ENCODE measurements at regions not wholly inside any gene's neighbourhood (a gene's known extent, or its start where the extent isn't known, plus 50 kb on each side); places are given as distances from the start of the nearest gene placed in this dataset.

- WGBS (ENCODE audit: extremely low coverage, insufficient coverage, insufficient read length) = no CpG with 5 or more reads among the region's 4 CpGs
- H3K4ac ChIP-seq (ENCODE audit: low read depth, low read length) = no peak overlapping the region
- H2BK5ac ChIP-seq (ENCODE audit: low read depth, low read length, poor library complexity) = no peak overlapping the region
These were observed 93.2 kb upstream of the KCTD3 start for GRCh38 chr1:215473943-215474342.

GRCh38 chr1:215474940-215475339 lies 92.2 kb upstream of the KCTD3 start:
- no peak overlapping the region for H3K18ac ChIP-seq (ENCODE audit: low read length)
- no CpG with 5 or more reads among the region's 8 CpGs for WGBS (ENCODE audit: extremely low coverage, insufficient coverage, insufficient read length)
- no peaks in the 10 kb centered on the region for H3K27me3 ChIP-seq (ENCODE audit: insufficient read depth, low read length)
- peaks cover 5% of the 10 kb centered on the region for H3K9me3 ChIP-seq (ENCODE audit: insufficient read depth, low read depth, low read length)
- peak overlapping the region; percentile 26 for H3K9ac ChIP-seq (ENCODE audit: low read length)
- no peaks in the 10 kb centered on the region for H3K79me2 ChIP-seq (ENCODE audit: control insufficient read depth, insufficient read depth, low read length, poor library complexity)
- peak overlapping the region; percentile 54 for H3K4me3 ChIP-seq (ENCODE audit: low read depth, low read length)
- no peak overlapping the region for H3K23ac ChIP-seq (ENCODE audit: low read length)
- no peak overlapping the region for H2AFZ ChIP-seq (ENCODE audit: insufficient read depth, low read length, poor library complexity)
- no peak overlapping the region for H3K4me2 ChIP-seq (ENCODE audit: low read length)
- no peak for DNase-seq
- H3K14ac ChIP-seq (ENCODE audit: low read length) = no peak overlapping the region
- H2BK120ac ChIP-seq (ENCODE audit: insufficient read depth, low read length, poor library complexity) = no peak overlapping the region
- H3K36me3 ChIP-seq (ENCODE audit: control insufficient read depth in 1 of 2, insufficient read depth in 2 of 2, low read length in 2 of 2) = no peaks in the 10 kb centered on the region
- no peak overlapping the region for H2BK5ac ChIP-seq (ENCODE audit: low read depth, low read length, poor library complexity)
- no peak overlapping the region for H2BK12ac ChIP-seq (ENCODE audit: low read length)
- H4K8ac ChIP-seq (ENCODE audit: low read depth, low read length) = no peak overlapping the region
- no peak overlapping the region for H3K27ac ChIP-seq (ENCODE audit: low read depth, low read length)
- no peak overlapping the region for H4K12ac ChIP-seq (ENCODE audit: low read depth, low read length)
- H3K4me1 ChIP-seq (ENCODE audit: control insufficient read depth in 1 of 2, insufficient read depth in 2 of 2, low read length in 2 of 2) = no peaks in the 10 kb centered on the region
- no peak overlapping the region for H4K91ac ChIP-seq (ENCODE audit: low read depth, low read length)
- H3K4ac ChIP-seq (ENCODE audit: low read depth, low read length) = no peak overlapping the region
- no peaks in the 10 kb centered on the region for H3K79me1 ChIP-seq (ENCODE audit: low read length)
- H2AK5ac ChIP-seq (ENCODE audit: low read length) = no peak overlapping the region

More at GRCh38 chr1:215473943-215474342, 93.2 kb upstream of the KCTD3 start:
- Histone ChIP-seq H3K9ac (ENCODE audit: low read length) (no peak overlapping the region), H3K9me3 (ENCODE audit: insufficient read depth, low read depth, low read length) (peaks cover 5% of the 10 kb centered on the region), H2BK120ac (ENCODE audit: insufficient read depth, low read length, poor library complexity) (no peak overlapping the region), H3K36me3 (ENCODE audit: control insufficient read depth in 1 of 2, insufficient read depth in 2 of 2, low read length in 2 of 2) (no peaks in the 10 kb centered on the region), H3K4me3 (ENCODE audit: low read depth, low read length) (no peak overlapping the region), H2AK5ac (ENCODE audit: low read length) (no peak overlapping the region), H4K91ac (ENCODE audit: low read depth, low read length) (no peak overlapping the region), H2AFZ (ENCODE audit: insufficient read depth, low read length, poor library complexity) (no peak overlapping the region), H3K27me3 (ENCODE audit: insufficient read depth, low read length) (no peaks in the 10 kb centered on the region), H3K27ac (ENCODE audit: low read depth, low read length) (no peak overlapping the region), H3K79me2 (ENCODE audit: control insufficient read depth, insufficient read depth, low read length, poor library complexity) (no peaks in the 10 kb centered on the region), H3K79me1 (ENCODE audit: low read length) (no peaks in the 10 kb centered on the region), H2BK12ac (ENCODE audit: low read length) (no peak overlapping the region), H3K14ac (ENCODE audit: low read length) (no peak overlapping the region), H3K4me1 (ENCODE audit: control insufficient read depth in 1 of 2, insufficient read depth in 2 of 2, low read length in 2 of 2) (no peaks in the 10 kb centered on the region), H3K18ac (ENCODE audit: low read length) (no peak overlapping the region), H4K8ac (ENCODE audit: low read depth, low read length) (no peak overlapping the region), H3K4me2 (ENCODE audit: low read length) (no peak overlapping the region), H4K12ac (ENCODE audit: low read depth, low read length) (no peak overlapping the region), H3K23ac (ENCODE audit: low read length) (no peak overlapping the region)
- DNase-seq = no peak

- no CpG with 5 or more reads among the region's 1 CpG for WGBS (ENCODE audit: extremely low coverage, insufficient coverage, insufficient read length)
These were observed 91.2 kb upstream of the KCTD3 start for GRCh38 chr1:215475796-215476481.

GRCh38 chr1:215476541-215476940 lies 90.6 kb upstream of the KCTD3 start:
- H3K27ac ChIP-seq (ENCODE audit: low read depth, low read length) = no peak overlapping the region
- H3K36me3 ChIP-seq (ENCODE audit: control insufficient read depth in 1 of 2, insufficient read depth in 2 of 2, low read length in 2 of 2) = no peaks in the 10 kb centered on the region
- no peak for DNase-seq
- no peak overlapping the region for H3K23ac ChIP-seq (ENCODE audit: low read length)
- H3K9me3 ChIP-seq (ENCODE audit: insufficient read depth, low read depth, low read length) = peaks cover 5% of the 10 kb centered on the region
- H4K91ac ChIP-seq (ENCODE audit: low read depth, low read length) = no peak overlapping the region
- no peak overlapping the region for H3K14ac ChIP-seq (ENCODE audit: low read length)
- H3K18ac ChIP-seq (ENCODE audit: low read length) = no peak overlapping the region
- no peaks in the 10 kb centered on the region for H3K79me2 ChIP-seq (ENCODE audit: control insufficient read depth, insufficient read depth, low read length, poor library complexity)
- no peak overlapping the region for H2BK12ac ChIP-seq (ENCODE audit: low read length)
- H3K27me3 ChIP-seq (ENCODE audit: insufficient read depth, low read length) = no peaks in the 10 kb centered on the region
- H3K79me1 ChIP-seq (ENCODE audit: low read length) = no peaks in the 10 kb centered on the region
- H2AK5ac ChIP-seq (ENCODE audit: low read length) = no peak overlapping the region
- no peak overlapping the region for H2BK5ac ChIP-seq (ENCODE audit: low read depth, low read length, poor library complexity)
- no peak overlapping the region for H4K12ac ChIP-seq (ENCODE audit: low read depth, low read length)
- no peaks in the 10 kb centered on the region for H3K4me1 ChIP-seq (ENCODE audit: control insufficient read depth in 1 of 2, insufficient read depth in 2 of 2, low read length in 2 of 2)
- no peak overlapping the region for H3K4ac ChIP-seq (ENCODE audit: low read depth, low read length)
- H3K4me2 ChIP-seq (ENCODE audit: low read length) = no peak overlapping the region
- no peak overlapping the region for H4K8ac ChIP-seq (ENCODE audit: low read depth, low read length)
- no peak overlapping the region for H3K9ac ChIP-seq (ENCODE audit: low read length)
- H2BK120ac ChIP-seq (ENCODE audit: insufficient read depth, low read length, poor library complexity) = no peak overlapping the region
- H2AFZ ChIP-seq (ENCODE audit: insufficient read depth, low read length, poor library complexity) = no peak overlapping the region
- H3K4me3 ChIP-seq (ENCODE audit: low read depth, low read length) = no peak overlapping the region

More at GRCh38 chr1:215475796-215476481, 91.2 kb upstream of the KCTD3 start:
- H3K36me3 ChIP-seq (ENCODE audit: control insufficient read depth in 1 of 2, insufficient read depth in 2 of 2, low read length in 2 of 2) = no peaks in the 10 kb centered on the region
- H3K9ac ChIP-seq (ENCODE audit: low read length) = no peak overlapping the region
- no peak overlapping the region for H4K8ac ChIP-seq (ENCODE audit: low read depth, low read length)
- no peak overlapping the region for H2BK120ac ChIP-seq (ENCODE audit: insufficient read depth, low read length, poor library complexity)
- no peak overlapping the region for H3K4ac ChIP-seq (ENCODE audit: low read depth, low read length)
- no peak overlapping the region for H3K4me3 ChIP-seq (ENCODE audit: low read depth, low read length)
- no peak overlapping the region for H2BK5ac ChIP-seq (ENCODE audit: low read depth, low read length, poor library complexity)
- DNase-seq = peak; percentile 5 to 52
- H2BK12ac ChIP-seq (ENCODE audit: low read length) = no peak overlapping the region
- no peak overlapping the region for H4K12ac ChIP-seq (ENCODE audit: low read depth, low read length)
- H3K4me2 ChIP-seq (ENCODE audit: low read length) = no peak overlapping the region
- no peaks in the 10 kb centered on the region for H3K79me1 ChIP-seq (ENCODE audit: low read length)
- no peaks in the 10 kb centered on the region for H3K27me3 ChIP-seq (ENCODE audit: insufficient read depth, low read length)
- H2AFZ ChIP-seq (ENCODE audit: insufficient read depth, low read length, poor library complexity) = no peak overlapping the region
- H3K18ac ChIP-seq (ENCODE audit: low read length) = no peak overlapping the region
- H2AK5ac ChIP-seq (ENCODE audit: low read length) = no peak overlapping the region
- no peak overlapping the region for H4K91ac ChIP-seq (ENCODE audit: low read depth, low read length)
- peaks cover 5% of the 10 kb centered on the region for H3K9me3 ChIP-seq (ENCODE audit: insufficient read depth, low read depth, low read length)
- no peak overlapping the region for H3K23ac ChIP-seq (ENCODE audit: low read length)
- no peak overlapping the region for H3K27ac ChIP-seq (ENCODE audit: low read depth, low read length)
- H3K14ac ChIP-seq (ENCODE audit: low read length) = no peak overlapping the region
- no peaks in the 10 kb centered on the region for H3K4me1 ChIP-seq (ENCODE audit: control insufficient read depth in 1 of 2, insufficient read depth in 2 of 2, low read length in 2 of 2)
- no peaks in the 10 kb centered on the region for H3K79me2 ChIP-seq (ENCODE audit: control insufficient read depth, insufficient read depth, low read length, poor library complexity)
